Esophagus muscularis mucosa (tissue), 4 donors: ENCODE measurements at regions not wholly inside any gene's neighbourhood (a gene's known extent, or its start where the extent isn't known, plus 50 kb on each side); places are given as distances from the start of the nearest gene placed in this dataset.

Experiments
- DNase-seq: peaks from one replicate; pipeline ENCODE4 v3.0.0-alpha.2; 2017; ENCODE audit errors: extremely low spot score
- H3K27ac ChIP-seq, 4 donors: fragments of 200-600 bp; sonication (generic); replicated peaks in 1 of 4; 1 replicate in 3 of 4; 2 replicates in 1 of 4; pipeline ENCODE4 v1.5.1; 2016 to 2019; ENCODE audit warnings: mild to moderate bottlenecking in 1 of 4
- H3K27me3 ChIP-seq, 4 donors: fragments of 200-600 bp; sonication (generic); one replicate each; pipeline versions ENCODE4 v1.5.1 to v1.6.0; 2016 to 2019
- H3K36me3 ChIP-seq, 4 donors: fragments of 200-600 bp; sonication (generic); one replicate each; pipeline ENCODE4 v1.5.1; 2016 to 2019
- H3K4me1 ChIP-seq, 4 donors: fragments of 200-600 bp; sonication (generic); one replicate each; pipeline ENCODE4 v1.5.1; 2016 to 2019
- H3K4me3 ChIP-seq, 4 donors: fragments of 200-600 bp; sonication (generic); 1 replicate in 2 of 4; 2 replicates in 2 of 4; pipeline ENCODE4 v1.5.1; 2016 to 2019; ENCODE audit warnings: mild to moderate bottlenecking in 4 of 4, moderate library complexity in 1 of 4
- H3K9me3 ChIP-seq, 4 donors: fragments of 200-600 bp; sonication (generic); 1 replicate in 3 of 4; 2 replicates in 1 of 4; pipeline ENCODE4 v1.5.1; 2016 to 2019
- CTCF ChIP-seq, 3 experiments: fragments of 200-600 bp in 2 of 3; fragments of 450-650 bp in 1 of 3; sonication (generic) in 2 of 3; IDR thresholded peaks; one replicate each; pipeline ENCODE4 v1.5.1; 2017 to 2019; ENCODE audit warnings: antibody characterized with exemption in 3 of 3, mild to moderate bottlenecking in 2 of 3, moderate library complexity in 1 of 3
- EP300 ChIP-seq: sonication (generic); formaldehyde crosslinking; IDR thresholded peaks from one replicate; pipeline ENCODE4 v1.6.1; 2017; ENCODE audit warnings: antibody characterized with exemption
- POLR2A ChIP-seq: fragments of 450-650 bp; IDR thresholded peaks from one replicate; pipeline ENCODE4 v1.6.1; 2017; ENCODE audit warnings: antibody characterized with exemption, moderate library complexity, mild to moderate bottlenecking, low read depth
- POLR2AphosphoS5 ChIP-seq, 2 donors: sonication (generic); formaldehyde crosslinking; IDR thresholded peaks; one replicate each; pipeline ENCODE4 v1.6.1; 2017; ENCODE audit warnings: antibody characterized with exemption in 2 of 2
- WGBS: methylation state at CpG from one replicate; pipeline ENCODE4 v1.1.5; 2018; 5-methylcytosine and 5-hydroxymethylcytosine counted together
- intact Hi-C: fragments of 100-400 bp; cut with DNase I; formaldehyde crosslinking; loops from one replicate; pipeline ENCODE4 v1.15.1; 2023

GRCh38 chr2:19214682-19215391, 143.6 kb downstream of the OSR1 start:
- no peaks in the 10 kb centered on the region for H3K27me3 ChIP-seq
- intact Hi-C loops, result no loop called here
- TF ChIP-seq POLR2AphosphoS5 (IDR thresholded peaks at IDR 0.05), result no peak
- TF ChIP-seq EP300, result no peak
- no peak for TF ChIP-seq CTCF (IDR thresholded peaks at IDR 0.05)
- TF ChIP-seq POLR2A, result no peak
- H3K9me3 ChIP-seq, result no peaks in the 10 kb centered on the region
- no peak overlapping the region for H3K27ac ChIP-seq
- 80% methylated on average over 5 of the region's 5 CpGs for WGBS
- no peaks in the 10 kb centered on the region for H3K36me3 ChIP-seq
- peak; percentile 37 for DNase-seq
- H3K4me1 ChIP-seq, result peaks cover 0 to 11% (median 10%) of the 10 kb centered on the region in 4 donors
- H3K4me3 ChIP-seq, result no peak overlapping the region

GRCh38 chr2:19209575-19210341, 148.7 kb downstream of the OSR1 start:
- 89% methylated on average over 7 of the region's 7 CpGs for WGBS
- Histone ChIP-seq H3K9me3 (no peaks in the 10 kb centered on the region), H3K27me3 (no peaks in the 10 kb centered on the region), H3K4me3 (no peak overlapping the region), H3K27ac (no peak overlapping the region), H3K36me3 (no peaks in the 10 kb centered on the region), H3K4me1 (no peaks in the 10 kb centered on the region)
- intact Hi-C loops, result no loop called here
- peak; percentile 21 for DNase-seq
- no peak for TF ChIP-seq EP300
- TF ChIP-seq CTCF (IDR thresholded peaks at IDR 0.05), result no peak
- TF ChIP-seq POLR2A, result no peak
- TF ChIP-seq POLR2AphosphoS5 (IDR thresholded peaks at IDR 0.05), result no peak

- no peaks in the 10 kb centered on the region for H3K4me1 ChIP-seq
- 89% methylated on average over 4 of the region's 4 CpGs for whole genome bisulfite sequencing
- intact Hi-C loops, result no loop called here
These were observed 149.8 kb downstream of the OSR1 start for GRCh38 chr2:19208479-19209199.

GRCh38 chr2:19207452-19207851, 151.0 kb downstream of the OSR1 start:
- TF ChIP-seq CTCF (IDR thresholded peaks at IDR 0.05), result no peak
- no peak for TF ChIP-seq EP300
- no peak for TF ChIP-seq POLR2AphosphoS5 (IDR thresholded peaks at IDR 0.05)
- TF ChIP-seq POLR2A, result no peak
- peak; percentile 31 for DNase-seq
- H3K4me1 ChIP-seq, result no peaks in the 10 kb centered on the region
- no peaks in the 10 kb centered on the region for H3K9me3 ChIP-seq
- H3K4me3 ChIP-seq, result no peak overlapping the region
- no peak overlapping the region for H3K27ac ChIP-seq
- intact Hi-C loops, result no loop called here
- 81% methylated on average over 8 of the region's 8 CpGs for WGBS
- H3K27me3 ChIP-seq, result no peaks in the 10 kb centered on the region
- no peaks in the 10 kb centered on the region for H3K36me3 ChIP-seq

More at GRCh38 chr2:19208479-19209199, 149.8 kb downstream of the OSR1 start:
- H3K27me3 ChIP-seq, result no peaks in the 10 kb centered on the region
- no peaks in the 10 kb centered on the region for H3K36me3 ChIP-seq
- no peak for TF ChIP-seq POLR2A
- TF ChIP-seq EP300, result no peak
- no peak for TF ChIP-seq CTCF (IDR thresholded peaks at IDR 0.05)
- TF ChIP-seq POLR2AphosphoS5 (IDR thresholded peaks at IDR 0.05), result no peak
- no peak overlapping the region for H3K27ac ChIP-seq
- no peak for DNase-seq
- H3K9me3 ChIP-seq, result no peaks in the 10 kb centered on the region
- no peak overlapping the region for H3K4me3 ChIP-seq
